ENCODE measurements at regions not wholly inside any gene's neighbourhood (a gene's known extent, or its start where the extent isn't known, plus 50 kb on each side); places are given as distances from the start of the nearest gene placed in this dataset.

GRCh38 chr3:23062582-23062981, 140.5 kb upstream of the UBE2E2 start:
- Histone ChIP-seq H2AK5ac (ENCODE audit: low read depth, low read length) (no peak overlapping the region), H2BK5ac (ENCODE audit: low read length) (no peak overlapping the region), H3K79me1 (ENCODE audit: low read depth, low read length) (no peaks in the 10 kb centered on the region), H3K4ac (ENCODE audit: low read length) (no peak overlapping the region), H2AFZ (ENCODE audit: low read length) (no peak overlapping the region), H4K8ac (ENCODE audit: low read depth, low read length) (no peak overlapping the region), H3K4me1 (ENCODE audit: control insufficient read depth in 2 of 2, insufficient read depth in 1 of 2, low read depth in 1 of 2, low read length in 2 of 2) (peaks cover 0 to 1% of the 10 kb centered on the region in 2 donors), H3K27ac (replicated peaks; ENCODE audit: low read length) (no peak overlapping the region), H3K23ac (ENCODE audit: low read depth, low read length, poor library complexity) (no peak overlapping the region), H3K36me3 (replicated peaks in 1 of 2; ENCODE audit: control insufficient read depth in 2 of 2, insufficient read depth in 2 of 2, low read length in 2 of 2) (no peaks in the 10 kb centered on the region), H3K27me3 (ENCODE audit: control insufficient read depth in 3 of 3, insufficient read depth in 3 of 3, low read depth in 1 of 3, low read length in 3 of 3) (no peaks in the 10 kb centered on the region), H3K4me2 (ENCODE audit: insufficient read depth, low read length, poor library complexity, severe bottlenecking) (no peak overlapping the region), H3K14ac (ENCODE audit: low read length) (no peak overlapping the region), H3K4me3 (ENCODE audit: low read length in 2 of 2) (no peak overlapping the region), H2BK12ac (ENCODE audit: low read length) (no peak overlapping the region), H3K18ac (ENCODE audit: low read length) (no peak overlapping the region), H3K9ac (ENCODE audit: low read depth, low read length, poor library complexity) (no peak overlapping the region), H4K91ac (ENCODE audit: low read depth, low read length, poor library complexity) (no peak overlapping the region), H3K9me3 (replicated peaks in 1 of 2; ENCODE audit: control insufficient read depth in 2 of 2, insufficient read depth in 1 of 2, low read depth in 1 of 2, low read length in 2 of 2) (peaks cover 0 to 2% of the 10 kb centered on the region in 2 donors), H2BK120ac (ENCODE audit: low read depth, low read length) (no peak overlapping the region), H2BK15ac (ENCODE audit: low read length) (no peak overlapping the region)
- no peak for DNase-seq (ENCODE audit: low spot score)
- no CpG with 5 or more reads among the region's 1 CpG for WGBS, 2 donors (ENCODE audit: extremely low coverage in 2 of 2, insufficient read length in 2 of 2, insufficient replicate concordance in 1 of 2)

- H4K91ac ChIP-seq (ENCODE audit: low read depth, low read length, poor library complexity), result no peak overlapping the region
- no peak overlapping the region for H3K14ac ChIP-seq (ENCODE audit: low read length)
- H3K27me3 ChIP-seq (ENCODE audit: control insufficient read depth in 3 of 3, insufficient read depth in 3 of 3, low read depth in 1 of 3, low read length in 3 of 3), result no peaks in the 10 kb centered on the region
- no peak overlapping the region for H3K4me3 ChIP-seq (ENCODE audit: low read length in 2 of 2)
- no peaks in the 10 kb centered on the region for H3K36me3 ChIP-seq (replicated peaks in 1 of 2; ENCODE audit: control insufficient read depth in 2 of 2, insufficient read depth in 2 of 2, low read length in 2 of 2)
- H3K4ac ChIP-seq (ENCODE audit: low read length), result no peak overlapping the region
- H3K4me1 ChIP-seq (ENCODE audit: control insufficient read depth in 2 of 2, insufficient read depth in 1 of 2, low read depth in 1 of 2, low read length in 2 of 2), result peaks cover under 1 to 3% of the 10 kb centered on the region in 2 donors
- no peak for DNase-seq (ENCODE audit: low spot score)
- no peak overlapping the region for H3K4me2 ChIP-seq (ENCODE audit: insufficient read depth, low read length, poor library complexity, severe bottlenecking)
- no peak overlapping the region for H2AK5ac ChIP-seq (ENCODE audit: low read depth, low read length)
- H2BK5ac ChIP-seq (ENCODE audit: low read length), result no peak overlapping the region
- no peak overlapping the region for H2AFZ ChIP-seq (ENCODE audit: low read length)
- H3K23ac ChIP-seq (ENCODE audit: low read depth, low read length, poor library complexity), result no peak overlapping the region
- H2BK15ac ChIP-seq (ENCODE audit: low read length), result no peak overlapping the region
- H3K18ac ChIP-seq (ENCODE audit: low read length), result no peak overlapping the region
- H4K8ac ChIP-seq (ENCODE audit: low read depth, low read length), result no peak overlapping the region
- H3K9me3 ChIP-seq (replicated peaks in 1 of 2; ENCODE audit: control insufficient read depth in 2 of 2, insufficient read depth in 1 of 2, low read depth in 1 of 2, low read length in 2 of 2), result peaks cover 0 to 2% of the 10 kb centered on the region in 2 donors
- no peak overlapping the region for H2BK120ac ChIP-seq (ENCODE audit: low read depth, low read length)
- H3K79me1 ChIP-seq (ENCODE audit: low read depth, low read length), result no peaks in the 10 kb centered on the region
- WGBS, 2 donors (ENCODE audit: extremely low coverage in 2 of 2, insufficient read length in 2 of 2, insufficient replicate concordance in 1 of 2), result no CpG with 5 or more reads among the region's 1 CpG
- no peak overlapping the region for H3K9ac ChIP-seq (ENCODE audit: low read depth, low read length, poor library complexity)
- no peak overlapping the region for H2BK12ac ChIP-seq (ENCODE audit: low read length)
- no peak overlapping the region for H3K27ac ChIP-seq (replicated peaks; ENCODE audit: low read length)
These were observed 140.1 kb upstream of the UBE2E2 start for GRCh38 chr3:23062982-23063381.

- H3K9me3 ChIP-seq (replicated peaks in 1 of 2; ENCODE audit: control insufficient read depth in 2 of 2, insufficient read depth in 1 of 2, low read depth in 1 of 2, low read length in 2 of 2), result peaks cover 0 to 2% of the 10 kb centered on the region in 2 donors
- DNase-seq (ENCODE audit: low spot score), result no peak
- no peak overlapping the region for H2BK5ac ChIP-seq (ENCODE audit: low read length)
- no peak overlapping the region for H2AFZ ChIP-seq (ENCODE audit: low read length)
- no peak overlapping the region for H3K4me2 ChIP-seq (ENCODE audit: insufficient read depth, low read length, poor library complexity, severe bottlenecking)
- H2BK15ac ChIP-seq (ENCODE audit: low read length), result no peak overlapping the region
- H3K4me3 ChIP-seq (ENCODE audit: low read length in 2 of 2), result no peak overlapping the region
- H3K4me1 ChIP-seq (ENCODE audit: control insufficient read depth in 2 of 2, insufficient read depth in 1 of 2, low read depth in 1 of 2, low read length in 2 of 2), result peaks cover 3 to 11% of the 10 kb centered on the region in 2 donors
- H3K27ac ChIP-seq (replicated peaks; ENCODE audit: low read length), result no peak overlapping the region
- no peak overlapping the region for H2BK12ac ChIP-seq (ENCODE audit: low read length)
- no peak overlapping the region for H3K9ac ChIP-seq (ENCODE audit: low read depth, low read length, poor library complexity)
- no peak overlapping the region for H4K91ac ChIP-seq (ENCODE audit: low read depth, low read length, poor library complexity)
- H3K27me3 ChIP-seq (ENCODE audit: control insufficient read depth in 3 of 3, insufficient read depth in 3 of 3, low read depth in 1 of 3, low read length in 3 of 3), result no peaks in the 10 kb centered on the region
- no peak overlapping the region for H2AK5ac ChIP-seq (ENCODE audit: low read depth, low read length)
- no peaks in the 10 kb centered on the region for H3K79me1 ChIP-seq (ENCODE audit: low read depth, low read length)
- H4K8ac ChIP-seq (ENCODE audit: low read depth, low read length), result no peak overlapping the region
- no peak overlapping the region for H3K4ac ChIP-seq (ENCODE audit: low read length)
- H3K14ac ChIP-seq (ENCODE audit: low read length), result no peak overlapping the region
- H3K23ac ChIP-seq (ENCODE audit: low read depth, low read length, poor library complexity), result no peak overlapping the region
- no peak overlapping the region for H3K18ac ChIP-seq (ENCODE audit: low read length)
- no peaks in the 10 kb centered on the region for H3K36me3 ChIP-seq (replicated peaks in 1 of 2; ENCODE audit: control insufficient read depth in 2 of 2, insufficient read depth in 2 of 2, low read length in 2 of 2)
- H2BK120ac ChIP-seq (ENCODE audit: low read depth, low read length), result no peak overlapping the region
These were observed 136.0 kb upstream of the UBE2E2 start for GRCh38 chr3:23067116-23067515.

GRCh38 chr3:23068016-23068728, 135.0 kb upstream of the UBE2E2 start:
- no peaks in the 10 kb centered on the region for H3K79me1 ChIP-seq (ENCODE audit: low read depth, low read length)

More at GRCh38 chr3:23068016-23068728, 135.0 kb upstream of the UBE2E2 start:
- Histone ChIP-seq H3K23ac (ENCODE audit: low read depth, low read length, poor library complexity) (no peak overlapping the region), H3K36me3 (replicated peaks in 1 of 2; ENCODE audit: control insufficient read depth in 2 of 2, insufficient read depth in 2 of 2, low read length in 2 of 2) (no peaks in the 10 kb centered on the region), H3K9me3 (replicated peaks in 1 of 2; ENCODE audit: control insufficient read depth in 2 of 2, insufficient read depth in 1 of 2, low read depth in 1 of 2, low read length in 2 of 2) (no peaks in the 10 kb centered on the region), H3K27ac (replicated peaks; ENCODE audit: low read length) (peak overlapping the region; percentile 42), H3K4me1 (ENCODE audit: control insufficient read depth in 2 of 2, insufficient read depth in 1 of 2, low read depth in 1 of 2, low read length in 2 of 2) (peaks cover 3 to 11% of the 10 kb centered on the region in 2 donors), H3K4me2 (ENCODE audit: insufficient read depth, low read length, poor library complexity, severe bottlenecking) (no peak overlapping the region), H3K9ac (ENCODE audit: low read depth, low read length, poor library complexity) (no peak overlapping the region), H4K8ac (ENCODE audit: low read depth, low read length) (no peak overlapping the region), H2BK15ac (ENCODE audit: low read length) (no peak overlapping the region), H3K18ac (ENCODE audit: low read length) (no peak overlapping the region), H2BK5ac (ENCODE audit: low read length) (no peak overlapping the region), H3K27me3 (ENCODE audit: control insufficient read depth in 3 of 3, insufficient read depth in 3 of 3, low read depth in 1 of 3, low read length in 3 of 3) (no peaks in the 10 kb centered on the region), H2BK120ac (ENCODE audit: low read depth, low read length) (no peak overlapping the region), H4K91ac (ENCODE audit: low read depth, low read length, poor library complexity) (no peak overlapping the region), H2AK5ac (ENCODE audit: low read depth, low read length) (no peak overlapping the region), H3K4me3 (ENCODE audit: low read length in 2 of 2) (no peak overlapping the region), H2BK12ac (ENCODE audit: low read length) (no peak overlapping the region), H2AFZ (ENCODE audit: low read length) (no peak overlapping the region), H3K14ac (ENCODE audit: low read length) (no peak overlapping the region), H3K4ac (ENCODE audit: low read length) (no peak overlapping the region)
- no CpG with 5 or more reads among the region's 4 CpGs for WGBS, 2 donors (ENCODE audit: extremely low coverage in 2 of 2, insufficient read length in 2 of 2, insufficient replicate concordance in 1 of 2)
- DNase-seq (ENCODE audit: low spot score), result no peak
